Adipocyte (in vitro differentiated cells): ENCODE measurements at regions not wholly inside any gene's neighbourhood (a gene's known extent, or its start where the extent isn't known, plus 50 kb on each side); places are given as distances from the start of the nearest gene placed in this dataset.

Experiments used
- DNase-seq: peaks from one replicate; pipeline ENCODE4 v3.0.0-alpha.2; 2015; ENCODE audit warnings: low read depth
- H3K27me3 ChIP-seq: replicated peaks from 2 replicates; pipeline ENCODE4 v1.7.0; 2013; ENCODE audit warnings: mild to moderate bottlenecking, low read length, moderate library complexity; ENCODE audit not compliant: control insufficient read depth, insufficient read depth
- H3K36me3 ChIP-seq: 2 replicates; pipeline ENCODE4 v1.7.0; 2013; ENCODE audit warnings: low read length, mild to moderate bottlenecking, moderate library complexity; ENCODE audit not compliant: control insufficient read depth, insufficient read depth, severe bottlenecking
- H3K4me1 ChIP-seq: 2 replicates; pipeline ENCODE4 v1.7.0; 2013; ENCODE audit warnings: mild to moderate bottlenecking, low read length, moderate library complexity; ENCODE audit not compliant: control insufficient read depth, insufficient read depth
- H3K4me3 ChIP-seq: 2 replicates; pipeline ENCODE4 v1.7.0; 2013; ENCODE audit warnings: mild to moderate bottlenecking, low read length, moderate library complexity
- H3K9ac ChIP-seq: 2 replicates; pipeline ENCODE4 v1.7.0; 2013; ENCODE audit warnings: mild to moderate bottlenecking, low read length, moderate library complexity
- H3K9me3 ChIP-seq: 2 replicates; pipeline ENCODE4 v1.7.0; 2013; ENCODE audit warnings: mild to moderate bottlenecking, low read length, moderate library complexity; ENCODE audit not compliant: control insufficient read depth

DNA sequence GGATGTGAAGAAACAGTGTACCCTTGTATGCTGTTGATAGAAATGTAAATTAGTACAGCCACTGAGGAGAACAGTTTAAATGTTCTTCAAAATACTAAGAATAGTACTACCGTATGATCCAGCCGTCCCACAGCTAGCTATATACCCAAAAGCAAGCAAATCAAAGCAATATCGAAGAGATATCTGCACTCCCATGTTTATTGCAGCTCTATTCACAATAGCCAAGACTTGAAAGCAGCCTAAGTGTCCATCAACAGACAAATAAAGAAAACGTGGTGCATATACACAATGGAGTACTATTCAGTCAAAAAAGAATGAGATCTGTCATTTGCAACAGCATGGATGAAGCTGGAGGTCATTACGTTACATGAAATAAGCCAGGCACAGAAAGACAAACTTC, 88.5 kb upstream of the SLC38A4 start:
- H3K4me3 ChIP-seq, result no peak overlapping the region
- H3K4me1 ChIP-seq, result peaks cover 21% of the 10 kb centered on the region
- DNase-seq, result no peak
- no peaks in the 10 kb centered on the region for H3K27me3 ChIP-seq
- H3K36me3 ChIP-seq, result no peaks in the 10 kb centered on the region
- H3K9ac ChIP-seq, result no peak overlapping the region
- H3K9me3 ChIP-seq, result peaks cover 33% of the 10 kb centered on the region

DNA sequence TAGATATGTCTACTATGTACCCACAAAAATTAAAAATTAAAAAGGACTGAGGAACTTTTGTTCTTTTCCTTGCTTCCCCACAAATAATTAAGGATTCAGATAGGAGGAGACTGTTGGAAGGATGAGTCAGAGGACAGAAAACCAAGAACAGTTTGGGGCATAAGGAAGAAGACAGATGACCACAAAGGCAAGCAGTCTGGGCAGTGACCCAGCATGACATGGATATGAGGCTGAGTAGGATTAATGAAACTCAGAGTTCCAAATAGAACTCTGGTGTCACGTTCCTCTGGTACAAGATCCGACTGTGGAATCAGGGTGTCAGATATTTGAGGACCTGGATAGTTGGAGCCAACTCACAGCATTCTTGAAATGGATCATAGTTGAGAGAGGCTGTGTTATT, 89.3 kb upstream of the SLC38A4 start:
- no peak overlapping the region for H3K9ac ChIP-seq
- DNase-seq, result peak; percentile 68
- H3K4me1 ChIP-seq, result peaks cover 27% of the 10 kb centered on the region
- peaks cover 28% of the 10 kb centered on the region for H3K9me3 ChIP-seq
- no peaks in the 10 kb centered on the region for H3K36me3 ChIP-seq
- no peaks in the 10 kb centered on the region for H3K27me3 ChIP-seq
- no peak overlapping the region for H3K4me3 ChIP-seq

DNA sequence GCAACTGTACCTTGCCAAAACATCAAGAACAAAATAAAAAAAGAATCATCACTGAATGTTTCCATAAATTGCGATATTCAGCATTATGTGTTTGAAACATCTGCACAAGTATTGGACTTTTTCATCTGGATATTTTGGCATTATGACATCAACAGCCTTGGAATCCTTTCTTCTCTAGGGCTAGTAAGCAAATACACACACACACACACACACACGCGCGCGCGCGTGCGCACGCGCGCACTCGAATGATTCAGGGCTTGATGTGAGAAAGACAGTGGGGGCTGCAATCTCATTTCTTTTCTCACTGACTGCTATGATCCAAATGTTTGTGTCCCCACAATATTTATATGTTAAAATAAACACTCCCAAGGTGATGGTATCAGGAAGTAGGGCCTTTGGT, 90.0 kb upstream of the SLC38A4 start:
- Histone ChIP-seq H3K9me3 (peaks cover 20% of the 10 kb centered on the region), H3K27me3 (no peaks in the 10 kb centered on the region)
- no peak for DNase-seq

DNA sequence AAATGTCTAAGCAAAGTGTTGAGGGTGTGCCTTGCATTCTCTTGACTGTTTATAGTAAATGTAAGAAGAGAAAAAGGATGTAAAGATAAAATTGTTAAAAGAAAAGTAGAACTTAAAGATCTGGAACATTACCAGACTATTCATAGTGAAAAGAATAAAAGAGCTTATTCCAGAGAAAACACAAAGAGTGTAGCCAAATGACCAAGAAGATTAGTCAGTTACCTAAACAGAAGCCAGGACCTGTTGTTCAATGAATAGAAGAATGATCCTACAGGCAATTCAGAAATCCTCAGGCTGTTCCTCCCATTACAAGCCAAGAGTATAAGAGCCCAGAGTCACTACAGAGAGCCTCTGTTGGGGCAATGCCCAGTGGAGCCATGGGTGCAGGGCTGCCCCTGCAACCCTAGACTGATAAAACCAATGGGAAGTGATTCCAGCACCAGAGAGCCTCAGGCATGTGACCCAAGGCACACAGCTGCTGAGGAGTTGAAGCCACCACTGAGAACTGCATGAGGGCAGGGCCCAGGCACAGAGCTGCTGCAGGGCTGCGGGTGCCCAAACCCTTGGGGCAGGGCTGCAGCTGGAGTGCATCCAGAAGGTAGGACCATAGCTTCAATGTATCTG, 91.1 kb upstream of the SLC38A4 start:
- peak; percentile 22 for DNase-seq

More for the DNA sequence above, 90.0 kb upstream of the SLC38A4 start:
- Histone ChIP-seq H3K36me3 (no peaks in the 10 kb centered on the region), H3K4me3 (no peak overlapping the region), H3K4me1 (peaks cover 31% of the 10 kb centered on the region), H3K9ac (peak overlapping the region; percentile 51)

DNA sequence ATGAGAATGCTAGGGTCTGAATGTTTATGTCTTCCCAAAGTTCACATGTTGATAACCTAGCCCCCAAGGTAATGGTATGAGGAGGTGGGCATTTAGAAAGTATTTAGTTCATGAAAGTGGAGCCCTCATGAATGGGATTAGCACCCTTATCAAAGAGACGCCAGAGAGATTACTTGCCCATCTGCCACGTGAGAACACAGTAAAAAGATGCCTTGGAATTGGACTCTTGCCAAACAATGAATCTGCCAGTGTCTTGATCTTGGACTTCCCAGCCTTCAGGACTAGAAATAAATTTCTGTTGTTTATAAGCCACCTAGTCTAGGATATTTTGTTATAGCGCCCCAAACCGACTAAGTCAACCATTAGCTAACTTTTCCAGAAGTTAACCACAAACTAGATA, 92.0 kb upstream of the SLC38A4 start:
- Histone ChIP-seq H3K9me3 (peaks cover 9% of the 10 kb centered on the region), H3K4me1 (peaks cover 46% of the 10 kb centered on the region), H3K36me3 (no peaks in the 10 kb centered on the region), H3K9ac (no peak overlapping the region), H3K4me3 (no peak overlapping the region), H3K27me3 (no peaks in the 10 kb centered on the region)
- DNase-seq, result no peak

More for the DNA sequence above, 91.1 kb upstream of the SLC38A4 start:
- Histone ChIP-seq H3K4me1 (peaks cover 41% of the 10 kb centered on the region), H3K36me3 (no peaks in the 10 kb centered on the region), H3K27me3 (no peaks in the 10 kb centered on the region), H3K9ac (no peak overlapping the region), H3K4me3 (no peak overlapping the region), H3K9me3 (peaks cover 12% of the 10 kb centered on the region)

DNA sequence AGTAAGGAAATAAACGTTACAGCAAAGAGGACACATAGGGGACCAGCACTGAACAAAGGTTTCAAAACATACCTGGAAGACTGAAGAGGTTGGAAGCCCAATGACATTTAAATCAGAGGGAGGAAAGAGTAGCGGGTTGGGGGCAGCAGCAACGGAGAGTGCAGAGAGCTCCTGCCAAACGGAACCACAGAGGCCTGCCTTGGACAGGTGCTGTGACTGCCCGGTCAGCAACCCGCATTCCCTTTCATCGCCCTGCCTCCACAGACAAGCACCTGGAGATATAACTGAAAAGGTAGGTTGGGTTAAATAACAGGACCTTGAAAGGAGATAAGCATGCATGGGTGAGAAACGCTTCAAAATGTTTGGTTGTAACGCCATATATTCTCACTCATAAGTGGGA, 92.8 kb upstream of the SLC38A4 start:
- DNase-seq, result no peak
- no peak overlapping the region for H3K9ac ChIP-seq
- no peak overlapping the region for H3K4me3 ChIP-seq
- H3K36me3 ChIP-seq, result no peaks in the 10 kb centered on the region
- H3K27me3 ChIP-seq, result no peaks in the 10 kb centered on the region
- peaks cover 2% of the 10 kb centered on the region for H3K9me3 ChIP-seq
- peaks cover 46% of the 10 kb centered on the region for H3K4me1 ChIP-seq

DNA sequence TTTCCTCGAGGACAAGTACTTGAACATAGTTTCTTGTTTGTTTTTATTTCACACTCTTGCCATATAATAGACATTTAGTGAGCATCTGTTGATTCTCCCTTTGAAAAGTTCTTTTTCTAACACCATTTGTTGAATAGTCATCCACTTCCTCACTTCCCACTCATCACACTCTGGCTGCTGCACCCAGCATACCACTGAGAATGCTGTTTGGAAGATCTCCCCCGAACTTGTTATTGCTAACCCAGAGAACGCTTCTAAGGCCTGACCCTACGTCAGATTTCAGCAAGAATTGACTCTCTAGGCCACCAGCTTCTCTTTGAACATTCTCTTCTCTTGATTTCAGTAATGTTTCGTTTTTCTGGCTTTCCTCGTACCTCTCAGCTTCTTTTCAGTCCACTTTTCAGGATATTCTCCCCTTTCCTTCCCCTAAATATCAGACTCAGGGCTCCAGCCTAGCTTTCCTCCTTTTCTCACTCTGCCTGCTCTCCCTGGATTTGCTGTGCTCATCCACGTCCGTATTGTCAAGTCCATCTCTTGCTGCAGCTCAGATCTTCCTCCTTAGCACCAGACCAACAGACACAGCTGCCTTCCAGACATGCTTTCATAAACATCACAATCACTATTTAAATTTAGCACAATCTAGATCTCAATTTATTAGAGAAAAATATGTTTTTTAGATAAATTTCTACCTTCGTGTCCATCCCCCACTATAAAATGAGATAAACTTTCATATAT, 94.0 kb upstream of the SLC38A4 start:
- no peak for DNase-seq
- H3K4me1 ChIP-seq, result peaks cover 46% of the 10 kb centered on the region
- no peaks in the 10 kb centered on the region for H3K27me3 ChIP-seq
- no peaks in the 10 kb centered on the region for H3K36me3 ChIP-seq
- H3K9me3 ChIP-seq, result no peaks in the 10 kb centered on the region
- H3K9ac ChIP-seq, result no peak overlapping the region
- H3K4me3 ChIP-seq, result no peak overlapping the region

DNA sequence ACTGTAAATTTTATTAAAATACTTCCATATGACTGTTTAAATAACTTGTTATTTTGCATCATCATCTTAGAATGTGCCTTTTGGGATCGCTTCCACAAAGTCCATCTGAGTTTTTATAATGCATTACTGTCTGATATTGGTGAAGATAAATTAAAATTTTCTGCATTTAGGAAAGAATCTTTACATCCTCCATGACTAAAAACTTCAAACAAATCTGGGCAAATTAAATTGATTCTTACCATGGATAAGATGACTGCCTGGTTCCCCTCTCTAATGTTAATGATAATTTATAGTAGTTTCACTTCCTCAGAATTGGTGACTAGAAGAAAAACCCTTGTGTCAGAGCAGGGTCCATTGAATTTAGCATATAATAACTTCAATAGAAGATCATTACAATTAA, 94.7 kb upstream of the SLC38A4 start:
- Histone ChIP-seq H3K4me3 (no peak overlapping the region), H3K9ac (no peak overlapping the region), H3K36me3 (no peaks in the 10 kb centered on the region), H3K27me3 (no peaks in the 10 kb centered on the region), H3K9me3 (no peaks in the 10 kb centered on the region), H3K4me1 (peaks cover 43% of the 10 kb centered on the region)
- no peak for DNase-seq

DNA sequence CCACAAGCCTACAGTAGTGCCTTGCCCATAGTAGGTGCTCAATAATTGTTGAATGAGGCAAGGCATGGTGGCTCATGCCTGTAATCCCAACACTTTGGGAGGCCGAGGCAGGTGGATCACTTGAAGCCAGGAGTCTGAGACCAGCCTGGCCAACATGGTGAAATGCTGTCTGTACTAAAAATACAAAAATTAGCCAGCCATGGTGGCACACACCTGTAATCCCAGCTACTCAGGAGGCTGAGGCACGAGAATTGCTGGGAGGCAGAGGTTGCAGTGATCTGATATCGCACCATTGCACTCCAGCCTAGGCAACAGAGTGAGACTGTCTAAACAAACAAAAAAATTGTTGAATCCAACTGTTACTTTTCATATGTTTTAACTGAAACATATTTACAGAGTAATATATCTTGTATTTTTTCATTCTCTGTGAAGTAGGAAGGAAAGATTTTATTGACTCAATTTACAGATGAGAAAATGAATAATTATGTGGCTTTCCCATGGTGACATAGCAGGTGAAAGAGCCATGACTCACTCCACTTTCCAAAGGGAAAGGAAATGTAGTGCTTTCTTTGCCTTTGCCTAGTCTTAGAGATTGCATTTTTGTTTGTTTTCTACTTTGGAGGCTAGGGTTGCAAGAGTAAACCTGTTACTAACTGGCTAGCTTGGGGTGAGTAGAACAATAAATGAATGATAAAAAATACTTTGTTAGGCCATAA, 95.4 kb upstream of the SLC38A4 start:
- Histone ChIP-seq H3K9me3 (no peaks in the 10 kb centered on the region), H3K27me3 (no peaks in the 10 kb centered on the region), H3K9ac (peak overlapping the region; percentile 28), H3K4me3 (peak overlapping the region; percentile 9), H3K36me3 (no peaks in the 10 kb centered on the region), H3K4me1 (peaks cover 37% of the 10 kb centered on the region)
- DNase-seq, result peak; percentile 62

DNA sequence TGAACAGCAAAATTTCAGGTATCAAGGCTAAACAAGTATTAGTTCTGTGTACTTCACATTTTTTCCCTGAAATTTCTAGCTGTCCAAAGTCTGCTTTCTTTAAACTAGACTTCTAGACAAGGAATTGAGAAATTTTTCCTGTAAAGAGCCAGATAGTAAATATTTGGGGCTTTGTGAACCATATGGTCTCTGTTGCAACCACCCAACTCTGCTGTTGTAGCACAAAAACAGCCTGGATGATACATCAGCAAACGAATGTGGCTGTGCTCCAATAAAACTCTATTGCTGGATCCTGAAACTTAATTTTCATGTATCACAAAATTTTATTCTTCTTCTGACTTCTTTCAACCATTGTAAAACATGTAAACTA, 96.0 kb upstream of the SLC38A4 start:
- Histone ChIP-seq H3K4me3 (peak overlapping the region; percentile 9), H3K9ac (peak overlapping the region; percentile 32), H3K27me3 (no peaks in the 10 kb centered on the region), H3K9me3 (no peaks in the 10 kb centered on the region), H3K4me1 (peaks cover 32% of the 10 kb centered on the region), H3K36me3 (no peaks in the 10 kb centered on the region)
- peak; percentile 85 for DNase-seq

DNA sequence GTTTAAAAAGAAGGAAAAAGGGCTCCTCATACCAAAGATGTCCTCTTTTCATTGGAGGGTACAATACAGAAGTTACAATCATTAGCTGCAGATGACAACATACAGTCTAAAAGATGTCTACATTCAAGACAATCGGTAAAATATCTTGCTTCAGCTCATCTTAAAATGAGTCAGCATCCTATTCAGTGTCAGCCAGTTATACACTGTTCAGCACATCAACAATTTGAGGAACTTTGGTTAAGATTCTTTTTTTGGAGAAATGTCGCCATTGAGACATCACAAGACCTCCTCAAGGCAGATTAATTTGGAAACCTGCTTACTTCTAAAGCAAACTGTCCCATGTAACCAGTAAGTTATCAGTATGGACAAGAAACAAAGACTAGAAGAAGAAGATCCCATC, 100.7 kb upstream of the SLC38A4 start:
- Histone ChIP-seq H3K9me3 (no peaks in the 10 kb centered on the region), H3K36me3 (no peaks in the 10 kb centered on the region), H3K4me3 (no peak overlapping the region), H3K4me1 (peaks cover 8% of the 10 kb centered on the region), H3K27me3 (no peaks in the 10 kb centered on the region), H3K9ac (no peak overlapping the region)
- DNase-seq, result no peak
